ENCODE measurements at regions not wholly inside any gene's neighbourhood (a gene's known extent, or its start where the extent isn't known, plus 50 kb on each side); places are given as distances from the start of the nearest gene placed in this dataset.
"Not testable (repeated sequence)": the region's sequence is repeated elsewhere in the genome, so short reads cannot be mapped to it uniquely, and the experiment has no call there.

GRCh38 chr15:92705764-92706163, 50.2 kb upstream of the FAM174B start:
- DNase-seq (ENCODE audit: low read depth in 4 of 4, low spot score in 3 of 4), result no peak

DNA sequence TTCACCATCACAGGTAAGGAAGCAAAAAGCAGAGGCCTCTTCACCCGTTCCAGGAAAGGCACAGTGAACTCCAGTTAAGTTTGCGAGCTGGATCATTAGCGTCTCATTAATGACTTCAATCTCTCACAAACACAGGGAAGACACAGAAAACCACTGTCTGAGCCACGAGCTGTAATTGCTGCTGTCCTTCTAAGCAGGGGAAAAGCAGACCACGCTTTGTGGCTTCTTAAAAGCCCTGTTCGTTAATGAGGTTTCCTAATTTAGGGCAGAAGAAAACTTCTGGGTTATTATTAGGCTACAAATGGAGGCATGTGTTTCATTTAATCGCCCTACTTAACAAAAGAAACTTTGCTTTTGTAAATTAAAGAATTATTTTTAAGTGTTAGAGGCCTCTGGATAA, 50.6 kb upstream of the FAM174B start:
- DNase-seq (ENCODE audit: low read depth in 4 of 4, low spot score in 3 of 4), result no peak

GRCh38 chr15:92707880-92708551, 52.4 kb upstream of the FAM174B start:
- no peak for DNase-seq (ENCODE audit: low read depth in 4 of 4, low spot score in 3 of 4)

- no peak for DNase-seq (ENCODE audit: low read depth in 4 of 4, low spot score in 3 of 4)
Measured at GRCh38 chr15:92708635-92709034, 53.1 kb upstream of the FAM174B start.

DNA sequence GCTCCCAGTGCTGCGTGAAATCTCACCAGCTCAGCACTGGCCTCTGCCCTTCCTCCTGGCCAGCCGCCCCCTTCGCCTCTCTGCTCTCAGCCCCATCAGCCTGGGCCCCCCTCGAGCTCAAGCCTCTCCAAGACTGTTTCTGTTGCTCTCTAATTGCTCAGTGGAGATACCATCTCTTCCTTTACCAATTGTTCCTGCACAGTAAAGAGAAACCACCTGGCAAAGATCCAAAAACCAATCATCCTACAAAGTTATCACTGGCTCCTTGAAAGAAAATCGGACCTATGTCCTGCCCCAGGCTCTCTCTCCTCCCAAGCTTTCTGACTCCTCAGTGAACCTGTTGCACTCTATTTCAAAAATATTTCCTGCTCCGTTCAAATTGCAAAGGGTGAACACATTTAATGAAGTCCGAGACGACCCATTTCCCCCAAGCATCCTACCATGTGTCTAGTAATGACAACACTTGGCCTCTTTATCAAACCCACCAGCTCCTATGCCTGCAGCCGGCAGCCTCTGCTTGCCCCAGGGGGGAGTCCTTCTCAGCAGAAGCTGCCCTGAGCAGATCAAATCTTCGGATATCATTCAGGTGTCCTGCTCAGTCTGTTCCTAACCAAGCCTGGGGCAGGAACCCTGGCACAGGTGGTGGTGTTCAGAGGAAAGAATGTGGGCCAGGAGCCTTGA, 53.7 kb upstream of the FAM174B start:
- DNase-seq (ENCODE audit: low read depth in 4 of 4, low spot score in 3 of 4), result no peak

DNA sequence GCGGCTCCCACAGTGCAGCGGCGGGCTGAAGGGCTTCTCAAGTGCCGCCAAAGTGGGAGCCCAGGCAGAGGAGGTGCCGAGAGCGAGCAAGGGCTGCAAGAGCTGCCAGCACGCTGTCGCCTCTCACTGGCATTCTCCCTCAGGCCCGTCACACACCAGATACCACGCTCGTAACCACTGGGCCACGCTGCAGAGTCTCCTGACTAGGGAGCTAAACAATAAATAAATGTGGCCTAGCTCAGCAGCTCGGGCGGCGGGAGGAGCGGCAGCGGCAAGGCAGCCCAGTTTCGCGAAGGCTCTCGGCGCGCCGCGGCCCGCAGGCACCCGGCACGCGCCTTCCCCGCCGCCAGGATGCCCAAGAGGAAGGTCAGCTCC, 55.9 kb upstream of the FAM174B start:
- no peak for DNase-seq (ENCODE audit: low read depth in 4 of 4, low spot score in 3 of 4)

DNA sequence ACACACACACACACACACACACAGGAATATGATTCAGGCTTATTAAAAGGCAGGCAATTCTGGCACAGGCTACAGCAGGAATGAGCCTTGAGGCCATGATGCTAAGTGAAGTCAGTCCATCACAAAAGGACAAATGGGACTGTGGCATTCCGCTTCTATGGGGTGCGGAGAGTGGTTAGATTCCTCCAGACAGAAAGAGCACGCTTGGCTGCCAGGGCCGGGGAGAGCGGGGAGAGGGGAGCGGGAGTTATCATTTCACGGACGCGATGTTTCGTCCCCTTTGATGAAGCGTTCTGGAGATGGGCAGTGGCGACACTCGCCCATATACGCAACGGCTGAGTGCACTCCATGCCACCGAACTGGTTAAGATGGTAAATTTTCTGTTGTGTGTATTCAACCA, 58.5 kb upstream of the FAM174B start:
- peak in 2 of 4 donors; percentile 14 to 36 for DNase-seq (ENCODE audit: low read depth in 4 of 4, low spot score in 3 of 4)

DNA sequence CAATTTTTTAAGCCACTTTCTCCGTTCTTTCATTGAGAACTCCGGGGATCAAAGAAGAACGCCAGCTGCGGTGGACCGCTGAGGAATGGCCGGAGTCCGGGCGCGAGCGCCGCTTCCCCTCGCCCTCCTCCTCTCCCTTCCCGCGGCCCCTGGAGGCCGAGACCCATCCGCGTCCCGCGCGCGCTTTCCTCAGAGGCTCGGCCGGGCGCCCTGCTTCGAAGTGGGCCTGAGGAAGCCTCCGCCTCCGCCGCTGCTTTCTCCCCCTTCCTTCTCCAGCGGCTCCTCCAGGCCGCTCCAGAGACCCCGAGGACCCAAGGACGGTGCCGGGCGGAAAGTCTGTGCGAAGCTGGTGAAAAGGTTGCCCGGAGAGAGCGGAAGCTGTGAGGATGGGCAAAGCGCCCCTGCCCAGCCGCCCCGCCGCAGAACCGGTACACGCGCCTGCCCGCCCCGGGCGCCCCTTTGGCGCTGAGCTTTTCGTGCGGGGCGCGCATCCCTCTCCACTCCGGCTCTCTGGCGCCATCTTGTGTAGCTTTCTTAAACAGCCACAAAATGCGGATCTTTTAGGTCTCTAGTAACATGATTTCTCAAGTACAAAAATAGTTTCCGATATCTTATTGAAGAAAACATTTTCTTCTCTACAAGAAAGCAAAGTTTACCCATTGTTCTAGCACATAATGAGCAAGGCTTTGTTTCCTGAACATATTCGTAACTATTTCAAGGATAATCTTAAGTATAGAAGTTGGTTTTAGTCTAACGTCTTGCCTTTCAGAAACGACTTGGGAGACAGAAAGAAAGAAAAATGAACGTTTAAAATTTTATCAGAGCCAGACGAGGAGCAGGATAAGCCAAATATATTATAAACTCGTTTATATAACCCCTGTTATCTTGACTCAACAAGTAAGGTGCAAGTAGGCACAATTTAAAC, 59.2 kb upstream of the FAM174B start:
- DNase-seq (ENCODE audit: low read depth in 4 of 4, low spot score in 3 of 4), result peak; percentile 81 to 85 (median 82)

GRCh38 chr15:92715758-92716157, 60.2 kb upstream of the FAM174B start:
- peak in 1 of 4 donors; percentile 33 for DNase-seq (ENCODE audit: low read depth in 4 of 4, low spot score in 3 of 4)

DNA sequence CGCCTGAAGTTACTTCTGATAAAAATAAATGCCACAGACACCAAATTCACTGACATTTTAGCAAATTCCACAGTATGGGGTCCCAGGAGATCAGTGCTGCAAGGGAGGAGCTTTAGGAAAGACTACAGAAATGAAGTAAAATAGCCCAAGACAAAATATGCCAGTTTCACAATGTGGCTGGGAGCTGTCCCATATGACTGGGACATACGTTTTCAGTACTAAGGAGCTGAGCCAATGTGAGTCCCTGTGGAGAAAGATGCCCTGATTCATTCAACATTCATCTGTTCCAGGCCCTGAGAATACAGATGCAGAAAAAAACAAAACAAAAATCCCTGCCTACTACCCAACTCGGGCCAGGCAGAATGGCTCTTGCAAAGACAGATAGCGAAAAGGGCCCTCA, 63.4 kb upstream of the FAM174B start:
- no peak for DNase-seq (ENCODE audit: low read depth in 4 of 4, low spot score in 3 of 4)

GRCh38 chr15:92724144-92724543, 68.6 kb upstream of the FAM174B start:
- DNase-seq (ENCODE audit: low read depth in 4 of 4, low spot score in 3 of 4), result no peak

GRCh38 chr15:92725171-92725570, 69.6 kb upstream of the FAM174B start:
- no peak for DNase-seq (ENCODE audit: low read depth in 4 of 4, low spot score in 3 of 4)

- no peak for DNase-seq (ENCODE audit: low read depth in 4 of 4, low spot score in 3 of 4)
Measured at GRCh38 chr15:92728266-92728665, 72.7 kb upstream of the FAM174B start.

DNA sequence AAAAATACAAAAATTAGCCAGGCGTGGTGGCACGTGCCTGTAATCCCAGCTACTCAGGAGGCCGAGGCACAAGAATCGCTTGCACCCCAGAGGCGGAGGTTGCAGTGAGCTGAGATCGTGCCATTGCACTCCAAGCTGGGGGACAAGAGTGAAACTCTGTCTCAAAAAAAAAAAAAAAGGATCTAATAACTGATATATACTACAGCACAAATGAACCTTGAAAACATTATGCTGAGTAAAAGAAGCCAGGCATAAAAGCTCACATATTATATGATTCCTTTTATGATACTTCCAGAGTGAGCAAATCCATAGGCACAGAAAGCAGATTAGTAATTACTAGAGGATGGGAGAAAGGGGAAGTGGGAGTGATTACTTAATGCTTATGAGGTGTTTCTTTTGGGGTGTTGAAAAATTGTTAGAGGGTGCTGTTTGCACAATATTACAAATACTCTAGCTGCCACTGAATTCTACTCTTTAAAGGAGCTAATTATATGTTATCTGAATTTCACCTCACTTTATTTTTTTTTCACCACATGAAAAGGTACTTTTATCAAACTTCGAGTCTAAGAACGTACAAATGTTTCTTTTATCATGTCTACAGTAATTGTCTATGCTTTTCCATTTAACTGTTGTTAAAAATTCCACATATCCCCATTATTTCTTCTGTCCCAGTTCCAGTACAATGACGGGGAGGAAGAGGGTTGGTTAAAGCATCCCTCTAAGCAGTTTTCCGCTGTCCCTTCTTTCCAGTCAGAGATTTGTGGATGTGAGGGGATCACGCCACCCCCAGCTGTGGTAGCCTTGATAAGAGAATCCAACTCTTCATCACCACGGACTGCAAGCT, 77.7 kb upstream of the FAM174B start:
- no peak for DNase-seq (ENCODE audit: low read depth in 4 of 4, low spot score in 3 of 4)

GRCh38 chr15:92733934-92734521, 78.5 kb upstream of the FAM174B start:
- DNase-seq (ENCODE audit: low read depth in 4 of 4, low spot score in 3 of 4), result peak; percentile 25 to 54 (median 36)

DNA sequence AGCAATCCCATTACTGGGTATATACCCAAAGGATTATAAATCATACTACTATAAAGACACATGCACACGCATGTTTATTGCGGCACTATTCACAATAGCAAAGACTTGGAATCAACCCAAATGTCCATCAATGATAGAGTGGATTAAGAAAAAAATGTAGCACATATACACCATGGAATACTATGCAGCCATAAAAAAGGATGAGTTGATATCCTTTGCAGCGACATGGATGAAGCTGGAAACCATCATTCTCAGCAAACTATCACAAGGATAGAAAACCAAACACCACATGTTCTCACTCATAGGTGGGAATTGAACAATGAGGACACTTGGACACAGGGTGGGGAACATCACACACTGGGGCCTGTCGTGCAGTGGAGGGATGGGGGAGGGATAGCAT, 83.7 kb upstream of the FAM174B start:
- DNase-seq (ENCODE audit: low read depth in 4 of 4, low spot score in 3 of 4), result not testable (repeated sequence)

DNA sequence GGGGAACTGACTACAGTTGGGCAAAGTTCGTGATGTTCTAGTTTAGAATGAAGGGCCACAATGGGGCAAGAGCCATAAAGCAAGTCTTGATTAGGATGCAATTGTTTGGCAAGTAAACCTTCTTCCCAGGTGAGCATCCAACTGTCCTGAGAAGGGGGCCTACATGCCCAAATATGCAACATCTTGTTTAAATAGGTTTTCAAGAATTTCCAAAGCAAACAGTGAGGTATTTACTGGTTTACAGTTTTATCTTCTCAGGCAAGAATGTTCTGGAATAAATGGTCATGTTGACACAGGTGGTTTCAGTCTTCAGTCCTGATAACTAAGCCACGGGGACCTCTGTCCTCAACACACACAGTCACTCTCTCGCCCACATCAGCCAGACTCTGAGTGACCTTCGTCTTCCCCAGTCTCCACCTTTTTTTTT, 90.3 kb upstream of the FAM174B start:
- no peak for DNase-seq (ENCODE audit: low read depth in 4 of 4, low spot score in 3 of 4)

DNA sequence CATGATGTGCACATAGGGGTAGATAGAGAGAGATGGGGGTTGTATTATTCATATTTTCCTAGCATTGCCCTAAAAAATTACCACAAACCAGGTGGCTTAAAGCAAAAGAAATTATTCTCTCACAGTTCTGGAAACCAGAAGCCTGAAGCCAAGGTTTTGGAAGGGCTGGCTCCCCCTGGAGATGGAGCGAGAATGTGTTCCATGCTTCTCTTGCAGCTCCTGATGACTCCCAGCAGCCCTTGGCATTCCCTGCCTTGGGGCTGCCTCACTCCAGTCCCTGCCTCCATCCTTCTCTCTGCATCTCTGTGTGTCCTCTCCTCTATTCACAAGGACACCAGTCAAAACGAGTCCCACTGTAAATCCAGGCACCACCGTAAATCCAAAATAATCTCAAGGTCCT, 91.5 kb upstream of the FAM174B start:
- DNase-seq (ENCODE audit: low read depth in 4 of 4, low spot score in 3 of 4), result no peak

DNA sequence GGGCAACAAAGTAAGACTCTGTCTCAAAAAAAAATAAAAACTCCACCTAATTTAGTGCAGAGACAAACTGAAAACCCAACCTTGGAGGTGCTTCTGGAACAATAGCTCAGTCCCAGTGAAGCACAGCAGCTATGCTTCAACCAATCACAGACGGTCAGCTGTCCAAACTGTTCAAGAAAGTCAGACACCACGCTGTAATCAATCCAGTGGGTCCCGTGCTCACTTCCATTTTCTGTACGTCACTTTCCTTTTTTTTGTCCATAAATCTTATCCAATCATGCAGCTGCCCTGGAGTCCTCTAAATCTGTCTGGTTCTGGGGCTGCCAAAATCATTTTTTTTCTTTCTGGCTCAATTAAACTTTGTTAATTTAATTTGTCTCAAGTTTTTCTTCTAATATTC, 93.6 kb upstream of the FAM174B start:
- no peak for DNase-seq (ENCODE audit: low read depth in 4 of 4, low spot score in 3 of 4)

DNA sequence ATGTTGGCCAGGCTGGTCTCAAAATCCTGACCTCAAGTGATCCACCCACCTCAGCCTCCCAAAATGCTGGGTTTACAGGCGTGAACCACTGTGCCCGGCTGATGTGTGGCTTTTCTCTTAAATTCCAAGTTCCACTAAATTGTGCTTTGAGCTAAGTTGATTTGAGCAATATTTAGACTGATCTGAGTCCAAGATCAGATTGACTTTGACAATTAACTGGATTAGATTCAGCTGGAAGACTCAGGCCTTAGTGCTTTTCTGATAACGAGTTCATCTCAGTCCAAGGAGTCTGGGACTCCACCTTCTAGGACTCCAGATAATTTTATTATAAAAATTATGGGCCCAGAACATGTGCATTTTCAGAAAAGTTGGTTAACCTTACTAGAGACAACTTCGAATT, 94.4 kb upstream of the FAM174B start:
- no peak for DNase-seq (ENCODE audit: low read depth in 4 of 4, low spot score in 3 of 4)
